Right renal pelvis (tissue), 4 donors: ENCODE measurements at regions not wholly inside any gene's neighbourhood (a gene's known extent, or its start where the extent isn't known, plus 50 kb on each side); places are given as distances from the start of the nearest gene placed in this dataset.
A peak's percentile ranks its signal among the peaks of the same experiment; 100 is the strongest.

Experiments used
- DNase-seq, 4 donors: peaks; one replicate each; pipeline ENCODE4 v3.0.0-alpha.2; 2013; ENCODE audit warnings: low read depth in 4 of 4, low spot score in 3 of 4, missing footprints in 1 of 4

GRCh38 chr9:107559494-107560086, 70.0 kb upstream of the KLF4 start:
- DNase-seq: no peak

- DNase-seq: no peak
These were observed 67.8 kb upstream of the KLF4 start for GRCh38 chr9:107557236-107557990.

DNA sequence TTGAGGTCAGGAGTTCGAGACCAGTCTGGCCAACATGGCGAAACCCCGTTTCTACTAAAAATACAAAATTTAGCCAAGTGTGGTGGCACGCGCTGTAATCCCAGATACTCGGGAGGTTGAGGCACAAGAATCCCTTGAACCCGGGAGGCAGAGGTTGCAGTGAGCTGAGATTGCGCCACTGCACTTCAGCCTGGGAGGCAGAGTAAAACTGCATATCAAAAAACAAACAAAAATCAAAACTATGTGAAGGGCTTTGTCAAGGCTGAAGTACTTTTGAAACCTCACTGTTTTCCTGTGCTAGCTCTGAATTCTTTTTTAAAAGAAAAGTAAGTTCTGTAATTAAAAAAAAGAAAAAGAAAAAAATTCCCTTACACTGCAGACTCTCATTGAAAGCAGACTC, 65.1 kb upstream of the KLF4 start:
- no peak for DNase-seq

DNA sequence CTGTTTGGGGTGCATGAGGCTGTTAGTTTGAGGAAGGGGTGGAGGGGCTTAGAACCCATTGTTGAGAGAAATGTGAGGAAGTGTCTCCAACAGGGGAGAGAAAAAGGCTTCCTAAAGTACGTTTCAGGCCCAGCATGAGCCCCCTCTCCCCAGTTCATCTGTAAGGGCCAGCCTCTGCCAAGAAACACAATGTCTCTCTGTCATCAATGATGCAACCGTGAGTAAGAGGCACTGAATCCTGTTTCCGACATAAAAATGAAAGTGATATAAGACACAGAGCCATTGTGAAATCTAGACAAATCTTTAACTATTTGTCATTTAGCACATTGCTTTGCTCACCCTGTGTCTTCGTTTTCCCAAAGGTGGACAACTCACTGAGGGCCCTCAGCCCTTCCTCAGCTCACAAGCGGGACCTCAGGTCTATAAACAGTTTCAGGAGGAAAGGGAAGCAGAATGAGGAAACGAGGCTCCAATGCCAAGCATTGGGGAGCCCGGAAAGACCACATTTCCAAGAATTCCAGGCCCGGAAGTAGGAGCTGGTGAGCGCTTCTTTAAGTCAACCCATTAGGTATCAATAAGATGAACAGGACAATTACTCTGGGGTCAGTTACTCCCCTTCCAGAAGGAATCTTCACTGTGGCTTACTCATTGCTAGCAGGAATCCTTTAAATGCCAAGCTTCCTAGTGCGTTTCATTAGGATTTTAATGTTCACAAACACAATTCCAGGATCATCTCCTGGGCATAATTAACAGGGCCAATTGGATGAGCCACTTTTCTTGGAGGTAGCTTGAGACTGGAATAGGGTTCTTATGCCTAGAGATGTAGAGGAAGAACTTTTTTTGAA, 59.0 kb upstream of the KLF4 start:
- no peak for DNase-seq

DNA sequence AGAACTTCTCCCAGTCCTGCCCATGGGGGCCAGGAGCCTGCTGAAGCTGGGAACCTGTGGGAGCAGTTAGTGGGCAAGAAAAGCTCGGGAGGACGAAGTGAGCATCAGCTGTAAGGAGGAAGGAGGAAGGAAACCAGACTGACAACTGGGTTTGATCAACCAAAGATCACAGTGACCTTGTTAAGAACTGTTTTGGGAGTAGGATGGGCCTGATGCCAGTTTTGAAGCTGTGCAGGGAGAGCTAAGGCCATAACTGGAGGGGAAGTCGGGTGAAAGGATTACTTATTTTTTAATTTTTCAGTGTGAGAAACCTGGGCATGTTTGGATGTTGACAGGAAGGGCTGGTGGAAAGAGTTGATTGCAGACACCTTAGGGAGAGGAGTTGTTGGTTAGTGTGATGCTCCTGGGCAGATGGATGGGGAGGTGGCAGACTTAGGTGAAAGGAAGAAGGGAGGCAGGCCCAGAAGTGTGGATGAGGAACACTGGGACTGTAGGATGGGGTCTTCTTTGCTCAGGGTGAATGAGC, 58.3 kb upstream of the KLF4 start:
- DNase-seq: no peak

GRCh38 chr9:107547303-107547702, 57.7 kb upstream of the KLF4 start:
- no peak for DNase-seq

DNA sequence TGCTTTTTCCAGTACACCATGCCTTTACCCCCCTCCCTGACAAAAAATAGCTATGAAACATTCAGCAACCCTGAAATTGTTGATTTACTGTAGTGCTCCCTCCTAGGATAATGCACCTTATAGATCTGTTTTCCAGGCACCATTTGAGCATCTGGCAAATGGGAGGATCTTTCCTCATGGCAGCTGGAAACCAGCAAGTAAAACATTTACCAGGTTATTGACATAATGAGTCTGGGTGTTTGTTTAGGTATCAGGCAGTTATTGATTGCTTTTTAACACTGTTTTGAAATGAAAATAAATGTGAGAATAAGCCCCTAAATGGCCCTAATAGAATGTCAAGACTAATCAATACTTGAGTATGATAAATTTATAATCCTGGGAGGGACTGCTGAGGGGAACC, 57.3 kb upstream of the KLF4 start:
- DNase-seq: no peak

GRCh38 chr9:107545036-107545435, 55.5 kb upstream of the KLF4 start:
- DNase-seq: no peak

DNA sequence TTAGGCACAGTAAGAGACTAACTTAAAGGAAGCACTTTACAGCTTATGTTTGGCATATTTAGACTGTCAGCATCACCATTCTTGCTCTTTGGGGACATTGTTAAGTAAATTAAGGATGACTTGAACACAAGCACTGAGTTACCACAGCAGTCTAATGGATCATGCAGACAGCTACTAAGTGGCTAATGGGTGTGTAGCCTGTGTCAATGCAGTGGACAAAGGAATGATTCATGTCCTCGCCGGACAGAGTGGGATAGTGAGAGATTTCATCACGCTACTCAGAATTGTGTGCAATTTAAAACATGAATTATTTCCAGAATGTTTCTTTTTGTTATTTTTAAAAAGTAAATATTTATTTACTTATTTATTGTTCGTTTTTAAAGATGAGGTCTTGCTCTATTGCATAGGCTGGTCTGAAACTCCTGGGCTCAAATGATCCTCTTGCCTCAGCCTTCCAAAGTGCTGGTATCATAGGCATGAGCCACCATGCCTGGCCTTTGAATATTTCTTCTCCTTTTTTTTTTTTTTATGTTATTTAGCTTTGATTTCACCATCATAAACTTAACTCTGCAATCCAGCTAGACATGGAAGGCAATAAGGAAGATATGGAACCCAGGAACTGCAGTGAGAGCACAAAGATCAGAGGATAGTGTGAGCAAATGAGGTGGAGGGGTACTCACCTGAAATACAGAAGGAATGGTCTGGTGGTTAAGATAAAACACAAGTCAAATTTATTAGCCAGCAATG, 53.0 kb upstream of the KLF4 start:
- no peak for DNase-seq

DNA sequence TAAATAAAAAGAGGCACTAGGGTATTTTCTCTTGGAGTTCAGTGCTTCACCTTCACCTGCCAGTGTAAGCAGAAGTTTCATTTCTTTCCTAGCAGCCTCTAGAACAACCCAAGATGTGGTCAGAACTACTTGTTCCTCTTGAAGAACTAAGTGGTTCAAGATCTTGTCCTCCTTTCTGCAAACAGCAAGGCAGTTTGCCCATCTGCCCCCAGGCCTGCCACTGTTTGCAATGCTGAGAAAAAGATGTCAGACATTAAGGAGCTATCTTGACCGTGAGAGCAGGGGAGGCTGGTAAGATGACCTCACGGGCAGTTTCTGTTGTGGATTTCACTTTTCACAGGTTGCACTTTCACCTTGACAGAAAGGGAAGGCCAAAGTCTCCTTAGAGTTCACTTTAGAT, 52.0 kb upstream of the KLF4 start:
- DNase-seq: no peak

GRCh38 chr9:107540164-107540561, 50.6 kb upstream of the KLF4 start:
- no peak for DNase-seq

GRCh38 chr9:107539427-107540163, 50.0 kb upstream of the KLF4 start:
- peak in 1 of 4 donors; percentile 8 for DNase-seq
